NT2/D1 (cell line): ENCODE measurements at regions not wholly inside any gene's neighbourhood (a gene's known extent, or its start where the extent isn't known, plus 50 kb on each side); places are given as distances from the start of the nearest gene placed in this dataset.

Source experiments
- SUZ12 ChIP-seq: IDR thresholded peaks from 2 replicates; pipeline ENCODE4 v1.6.1; 2011; ENCODE audit not compliant: insufficient read length, insufficient read depth; ENCODE audit errors: extremely low read depth
- YY1 ChIP-seq: IDR thresholded peaks from 2 replicates; pipeline ENCODE4 v1.6.1; 2011; ENCODE audit not compliant: insufficient read length, insufficient read depth
- ZNF274 ChIP-seq: IDR thresholded peaks from 2 replicates; pipeline ENCODE4 v1.6.1; 2011; ENCODE audit warnings: mild to moderate bottlenecking, low read depth, low read length

GRCh38 chr6:110036408-110037302 lies 58.5 kb downstream of the GPR6 start:
- TF ChIP-seq YY1 (no peak), ZNF274 (no peak), SUZ12 (no peak)
